ENCODE measurements at regions not wholly inside any gene's neighbourhood (a gene's known extent, or its start where the extent isn't known, plus 50 kb on each side); places are given as distances from the start of the nearest gene placed in this dataset.

DNA sequence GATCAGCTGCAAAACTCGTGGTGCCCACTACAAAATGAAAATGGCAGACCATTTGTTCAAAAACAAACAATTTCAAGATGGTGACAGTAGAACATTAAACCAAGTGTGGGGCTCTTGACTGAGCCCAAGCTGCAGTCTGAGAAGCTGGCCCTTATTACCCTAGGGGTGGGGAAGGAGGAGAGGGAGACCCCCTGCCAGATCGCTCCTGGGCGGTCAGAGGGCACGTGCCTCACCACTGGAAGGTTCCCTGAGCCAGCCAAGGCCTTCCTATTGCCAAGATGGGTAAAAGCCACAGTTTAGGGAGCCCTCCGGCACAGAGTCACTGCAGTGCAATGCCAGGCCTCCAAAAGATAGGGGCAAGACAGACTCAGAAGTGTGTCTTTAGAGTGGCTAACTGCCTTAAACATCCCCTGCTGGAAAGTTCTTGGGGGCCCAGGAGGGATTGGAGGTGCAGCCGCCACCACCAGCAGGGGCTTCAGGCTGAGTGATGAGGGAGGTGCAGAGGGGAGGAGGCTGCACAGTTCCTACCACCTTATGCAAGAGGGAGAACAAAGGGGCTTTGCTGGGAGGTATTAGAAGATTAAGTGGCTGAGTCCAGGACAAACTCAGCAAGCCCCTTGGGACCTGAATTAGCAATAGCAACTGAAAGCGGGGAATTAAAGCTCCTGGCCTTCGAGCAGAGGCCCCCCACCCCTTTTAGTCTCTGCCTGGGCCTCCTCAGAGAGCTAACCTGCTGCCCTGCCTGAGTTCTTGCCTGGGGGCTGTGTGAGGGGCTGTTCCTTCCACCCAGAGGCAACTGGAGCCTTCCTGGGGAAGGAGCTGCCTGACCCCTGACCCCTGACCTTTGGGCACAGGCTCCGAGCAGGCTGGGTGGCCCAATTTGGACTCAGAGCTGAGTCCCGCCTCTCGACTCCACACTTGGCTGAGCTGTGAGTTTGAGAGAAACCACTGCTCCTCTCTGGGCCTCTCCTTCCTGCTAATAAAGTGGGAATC lies 88.4 kb downstream of the VEGFA start:
- TF ChIP-seq POLR2AphosphoS5 (IDR thresholded peaks at IDR 0.05; ENCODE audit: low read depth, low read length) (no peak), TAF1 (IDR thresholded peaks at IDR 0.05; ENCODE audit: borderline replicate concordance, insufficient read depth, low read length) (no peak), SIN3A (IDR thresholded peaks at IDR 0.05; ENCODE audit: borderline replicate concordance, insufficient read depth, low read length) (no peak), FOXP2 (optimal IDR thresholded peaks at IDR 0.05; ENCODE audit: borderline replicate concordance, extremely low read depth, extremely low read length, insufficient read depth) (no peak)
- TF ChIP-seq, protein P1, sequence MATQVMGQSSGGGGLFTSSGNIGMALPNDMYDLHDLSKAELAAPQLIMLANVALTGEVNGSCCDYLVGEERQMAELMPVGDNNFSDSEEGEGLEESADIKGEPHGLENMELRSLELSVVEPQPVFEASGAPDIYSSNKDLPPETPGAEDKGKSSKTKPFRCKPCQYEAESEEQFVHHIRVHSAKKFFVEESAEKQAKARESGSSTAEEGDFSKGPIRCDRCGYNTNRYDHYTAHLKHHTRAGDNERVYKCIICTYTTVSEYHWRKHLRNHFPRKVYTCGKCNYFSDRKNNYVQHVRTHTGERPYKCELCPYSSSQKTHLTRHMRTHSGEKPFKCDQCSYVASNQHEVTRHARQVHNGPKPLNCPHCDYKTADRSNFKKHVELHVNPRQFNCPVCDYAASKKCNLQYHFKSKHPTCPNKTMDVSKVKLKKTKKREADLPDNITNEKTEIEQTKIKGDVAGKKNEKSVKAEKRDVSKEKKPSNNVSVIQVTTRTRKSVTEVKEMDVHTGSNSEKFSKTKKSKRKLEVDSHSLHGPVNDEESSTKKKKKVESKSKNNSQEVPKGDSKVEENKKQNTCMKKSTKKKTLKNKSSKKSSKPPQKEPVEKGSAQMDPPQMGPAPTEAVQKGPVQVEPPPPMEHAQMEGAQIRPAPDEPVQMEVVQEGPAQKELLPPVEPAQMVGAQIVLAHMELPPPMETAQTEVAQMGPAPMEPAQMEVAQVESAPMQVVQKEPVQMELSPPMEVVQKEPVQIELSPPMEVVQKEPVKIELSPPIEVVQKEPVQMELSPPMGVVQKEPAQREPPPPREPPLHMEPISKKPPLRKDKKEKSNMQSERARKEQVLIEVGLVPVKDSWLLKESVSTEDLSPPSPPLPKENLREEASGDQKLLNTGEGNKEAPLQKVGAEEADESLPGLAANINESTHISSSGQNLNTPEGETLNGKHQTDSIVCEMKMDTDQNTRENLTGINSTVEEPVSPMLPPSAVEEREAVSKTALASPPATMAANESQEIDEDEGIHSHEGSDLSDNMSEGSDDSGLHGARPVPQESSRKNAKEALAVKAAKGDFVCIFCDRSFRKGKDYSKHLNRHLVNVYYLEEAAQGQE (IDR thresholded peaks at IDR 0.05; ENCODE audit: insufficient read depth in 1 of 2, low read depth in 2 of 2, low read length in 2 of 2), result no peak

Data from PFSK-1 (cell line).